Liver (tissue), 3 donors: ENCODE measurements at regions not wholly inside any gene's neighbourhood (a gene's known extent, or its start where the extent isn't known, plus 50 kb on each side); places are given as distances from the start of the nearest gene placed in this dataset.

ENCODE experiments used
- ATF3 ChIP-seq: IDR thresholded peaks from 2 replicates; pipeline ENCODE4 v1.6.1; 2016; ENCODE audit warnings: antibody characterized with exemption
- FOXA1 ChIP-seq: IDR thresholded peaks from 2 replicates; pipeline ENCODE4 v1.6.1; 2016; ENCODE audit warnings: antibody characterized with exemption
- GABPA ChIP-seq, 2 donors: IDR thresholded peaks in 1 of 2; conservative IDR thresholded peaks in 1 of 2; 2 replicates each; pipeline ENCODE4 v1.6.1; 2016; ENCODE audit warnings: antibody characterized with exemption in 2 of 2, mild to moderate bottlenecking in 1 of 2, moderate library complexity in 1 of 2
- HNF4G ChIP-seq: IDR thresholded peaks from 2 replicates; pipeline ENCODE4 v1.6.1; 2016; ENCODE audit warnings: antibody characterized with exemption
- JUND ChIP-seq, 2 donors: IDR thresholded peaks; 2 replicates each; pipeline ENCODE4 v1.6.1; 2016; ENCODE audit warnings: antibody characterized with exemption in 2 of 2
- MAX ChIP-seq: IDR thresholded peaks from 2 replicates; pipeline ENCODE4 v1.6.1; 2016; ENCODE audit warnings: antibody characterized with exemption
- REST ChIP-seq: IDR thresholded peaks from 2 replicates; pipeline ENCODE4 v1.6.1; 2016; ENCODE audit warnings: antibody characterized with exemption, mild to moderate bottlenecking
- RXRA ChIP-seq, 2 donors: IDR thresholded peaks; 2 replicates each; pipeline ENCODE4 v1.6.1; 2017 to 2018; ENCODE audit warnings: antibody characterized with exemption in 2 of 2, mild to moderate bottlenecking in 1 of 2
- TAF1 ChIP-seq: conservative IDR thresholded peaks from 2 replicates; pipeline ENCODE4 v1.6.1; 2016; ENCODE audit warnings: antibody characterized with exemption, mild to moderate bottlenecking
- YY1 ChIP-seq: IDR thresholded peaks from 2 replicates; pipeline ENCODE4 v1.6.1; 2016; ENCODE audit warnings: antibody characterized with exemption, mild to moderate bottlenecking
- TF ChIP-seq, protein P1 (sequence below): fragments of 150-350 bp; IDR thresholded peaks from 2 replicates; pipeline ENCODE4 v1.5.1; 2017; ENCODE audit warnings: improper control_type of control experiment, low read depth, low read length; ENCODE audit not compliant: missing input control
- donor health status: healthy.
- donor health status: healthy.

- TF ChIP-seq HNF4G (no peak), GABPA (IDR thresholded peaks at IDR 0.05 in 1 of 2, conservative IDR thresholded peaks at IDR 0.05 in 1 of 2) (no peak), MAX (no peak), ATF3 (no peak), REST (no peak), RXRA (IDR thresholded peaks at IDR 0.05) (no peak), TAF1 (no peak), JUND (IDR thresholded peaks at IDR 0.05) (no peak), YY1 (no peak), FOXA1 (no peak)
- TF ChIP-seq, protein P1, sequence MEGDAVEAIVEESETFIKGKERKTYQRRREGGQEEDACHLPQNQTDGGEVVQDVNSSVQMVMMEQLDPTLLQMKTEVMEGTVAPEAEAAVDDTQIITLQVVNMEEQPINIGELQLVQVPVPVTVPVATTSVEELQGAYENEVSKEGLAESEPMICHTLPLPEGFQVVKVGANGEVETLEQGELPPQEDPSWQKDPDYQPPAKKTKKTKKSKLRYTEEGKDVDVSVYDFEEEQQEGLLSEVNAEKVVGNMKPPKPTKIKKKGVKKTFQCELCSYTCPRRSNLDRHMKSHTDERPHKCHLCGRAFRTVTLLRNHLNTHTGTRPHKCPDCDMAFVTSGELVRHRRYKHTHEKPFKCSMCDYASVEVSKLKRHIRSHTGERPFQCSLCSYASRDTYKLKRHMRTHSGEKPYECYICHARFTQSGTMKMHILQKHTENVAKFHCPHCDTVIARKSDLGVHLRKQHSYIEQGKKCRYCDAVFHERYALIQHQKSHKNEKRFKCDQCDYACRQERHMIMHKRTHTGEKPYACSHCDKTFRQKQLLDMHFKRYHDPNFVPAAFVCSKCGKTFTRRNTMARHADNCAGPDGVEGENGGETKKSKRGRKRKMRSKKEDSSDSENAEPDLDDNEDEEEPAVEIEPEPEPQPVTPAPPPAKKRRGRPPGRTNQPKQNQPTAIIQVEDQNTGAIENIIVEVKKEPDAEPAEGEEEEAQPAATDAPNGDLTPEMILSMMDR = no peak
Observed at GRCh38 chr5:118146824-118147223, 841.5 kb downstream of the DTWD2 start.
